ENCODE measurements at regions not wholly inside any gene's neighbourhood (a gene's known extent, or its start where the extent isn't known, plus 50 kb on each side); places are given as distances from the start of the nearest gene placed in this dataset.

GRCh38 chr9:549455-549997 is 292.0 kb upstream of the DMRT1 start:
- no peaks in the 10 kb centered on the region for H3K27me3 ChIP-seq (ENCODE audit: control insufficient read depth, insufficient read depth, low read length)
- no peak overlapping the region for H3K9ac ChIP-seq (ENCODE audit: insufficient read depth, low read length)
- no peak overlapping the region for H3K27ac ChIP-seq (ENCODE audit: insufficient read depth, low read length)
- H3K4me3 ChIP-seq (replicated peaks in 1 of 4; ENCODE audit: control extremely low read depth in 1 of 4, insufficient read depth in 1 of 4, low read depth in 3 of 4, low read length in 4 of 4), result no peak overlapping the region
- no peak overlapping the region for H2AFZ ChIP-seq (ENCODE audit: low read length)
- no peaks in the 10 kb centered on the region for H3K4me1 ChIP-seq (ENCODE audit: control insufficient read depth, extremely low read depth, insufficient read depth, low read length)
- no peaks in the 10 kb centered on the region for H4K20me1 ChIP-seq (ENCODE audit: control insufficient read depth, extremely low read depth, insufficient read depth, low read length)
- H3K79me2 ChIP-seq (ENCODE audit: control insufficient read depth, insufficient read depth, low read length), result no peaks in the 10 kb centered on the region
- no peaks in the 10 kb centered on the region for H3K36me3 ChIP-seq (ENCODE audit: control insufficient read depth, insufficient read depth, low read length)
- TF ChIP-seq EZH2 (IDR thresholded peaks at IDR 0.05; ENCODE audit: low read length, missing control alignments), result no peak
- TF ChIP-seq, protein P1, sequence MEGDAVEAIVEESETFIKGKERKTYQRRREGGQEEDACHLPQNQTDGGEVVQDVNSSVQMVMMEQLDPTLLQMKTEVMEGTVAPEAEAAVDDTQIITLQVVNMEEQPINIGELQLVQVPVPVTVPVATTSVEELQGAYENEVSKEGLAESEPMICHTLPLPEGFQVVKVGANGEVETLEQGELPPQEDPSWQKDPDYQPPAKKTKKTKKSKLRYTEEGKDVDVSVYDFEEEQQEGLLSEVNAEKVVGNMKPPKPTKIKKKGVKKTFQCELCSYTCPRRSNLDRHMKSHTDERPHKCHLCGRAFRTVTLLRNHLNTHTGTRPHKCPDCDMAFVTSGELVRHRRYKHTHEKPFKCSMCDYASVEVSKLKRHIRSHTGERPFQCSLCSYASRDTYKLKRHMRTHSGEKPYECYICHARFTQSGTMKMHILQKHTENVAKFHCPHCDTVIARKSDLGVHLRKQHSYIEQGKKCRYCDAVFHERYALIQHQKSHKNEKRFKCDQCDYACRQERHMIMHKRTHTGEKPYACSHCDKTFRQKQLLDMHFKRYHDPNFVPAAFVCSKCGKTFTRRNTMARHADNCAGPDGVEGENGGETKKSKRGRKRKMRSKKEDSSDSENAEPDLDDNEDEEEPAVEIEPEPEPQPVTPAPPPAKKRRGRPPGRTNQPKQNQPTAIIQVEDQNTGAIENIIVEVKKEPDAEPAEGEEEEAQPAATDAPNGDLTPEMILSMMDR (conservative IDR thresholded peaks at IDR 0.05 in 1 of 2, IDR thresholded peaks at IDR 0.05 in 1 of 2; ENCODE audit: low read depth in 1 of 2, low read length in 2 of 2), result no peak
- H3K4me2 ChIP-seq (ENCODE audit: extremely low read depth, insufficient read depth, low read length), result no peak overlapping the region
- DNase-seq (ENCODE audit: low read depth in 2 of 2), result no peak
- H3K9me3 ChIP-seq (ENCODE audit: control insufficient read depth, insufficient read depth, low read depth, low read length), result no peaks in the 10 kb centered on the region

DNA sequence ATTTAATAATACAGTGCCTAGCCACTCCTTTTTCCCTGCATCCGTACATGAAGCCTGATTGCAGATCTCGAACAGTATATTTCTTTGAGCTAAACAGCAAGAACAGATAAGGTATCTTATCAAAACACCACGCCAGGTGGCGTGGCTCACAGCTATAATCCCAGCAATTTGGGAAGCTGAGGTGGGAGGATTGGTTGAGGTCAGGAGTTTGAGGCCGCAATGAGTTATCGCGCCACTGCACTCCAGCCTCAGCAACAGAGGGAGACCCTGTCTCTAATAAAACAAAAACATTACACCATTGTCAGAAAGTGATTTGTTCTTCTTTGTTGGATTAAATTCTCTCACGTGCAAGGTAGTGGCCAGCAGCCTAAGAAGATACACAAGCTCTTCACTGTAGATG is 291.2 kb upstream of the DMRT1 start:
- H3K27me3 ChIP-seq (ENCODE audit: control insufficient read depth, insufficient read depth, low read length), result no peaks in the 10 kb centered on the region
- H3K9ac ChIP-seq (ENCODE audit: insufficient read depth, low read length), result no peak overlapping the region
- H4K20me1 ChIP-seq (ENCODE audit: control insufficient read depth, extremely low read depth, insufficient read depth, low read length), result no peaks in the 10 kb centered on the region
- H3K27ac ChIP-seq (ENCODE audit: insufficient read depth, low read length), result no peak overlapping the region
- no peak overlapping the region for H3K4me2 ChIP-seq (ENCODE audit: extremely low read depth, insufficient read depth, low read length)
- H3K79me2 ChIP-seq (ENCODE audit: control insufficient read depth, insufficient read depth, low read length), result no peaks in the 10 kb centered on the region
- no peaks in the 10 kb centered on the region for H3K4me1 ChIP-seq (ENCODE audit: control insufficient read depth, extremely low read depth, insufficient read depth, low read length)
- H2AFZ ChIP-seq (ENCODE audit: low read length), result no peak overlapping the region
- TF ChIP-seq EZH2 (IDR thresholded peaks at IDR 0.05; ENCODE audit: low read length, missing control alignments), result no peak
- TF ChIP-seq, protein P1 (conservative IDR thresholded peaks at IDR 0.05 in 1 of 2, IDR thresholded peaks at IDR 0.05 in 1 of 2; ENCODE audit: low read depth in 1 of 2, low read length in 2 of 2), result no peak
- DNase-seq (ENCODE audit: low read depth in 2 of 2), result no peak
- no peak overlapping the region for H3K4me3 ChIP-seq (replicated peaks in 1 of 4; ENCODE audit: control extremely low read depth in 1 of 4, insufficient read depth in 1 of 4, low read depth in 3 of 4, low read length in 4 of 4)
- no peaks in the 10 kb centered on the region for H3K36me3 ChIP-seq (ENCODE audit: control insufficient read depth, insufficient read depth, low read length)
- no peaks in the 10 kb centered on the region for H3K9me3 ChIP-seq (ENCODE audit: control insufficient read depth, insufficient read depth, low read depth, low read length)

GRCh38 chr9:551986-552929 is 289.2 kb upstream of the DMRT1 start:
- Histone ChIP-seq H3K36me3 (ENCODE audit: control insufficient read depth, insufficient read depth, low read length) (no peaks in the 10 kb centered on the region), H3K27me3 (ENCODE audit: control insufficient read depth, insufficient read depth, low read length) (no peaks in the 10 kb centered on the region), H3K9ac (ENCODE audit: insufficient read depth, low read length) (no peak overlapping the region), H3K27ac (ENCODE audit: insufficient read depth, low read length) (no peak overlapping the region), H4K20me1 (ENCODE audit: control insufficient read depth, extremely low read depth, insufficient read depth, low read length) (no peaks in the 10 kb centered on the region), H3K4me1 (ENCODE audit: control insufficient read depth, extremely low read depth, insufficient read depth, low read length) (no peaks in the 10 kb centered on the region), H3K4me2 (ENCODE audit: extremely low read depth, insufficient read depth, low read length) (no peak overlapping the region), H3K79me2 (ENCODE audit: control insufficient read depth, insufficient read depth, low read length) (no peaks in the 10 kb centered on the region), H3K9me3 (ENCODE audit: control insufficient read depth, insufficient read depth, low read depth, low read length) (no peaks in the 10 kb centered on the region), H3K4me3 (replicated peaks in 1 of 4; ENCODE audit: control extremely low read depth in 1 of 4, insufficient read depth in 1 of 4, low read depth in 3 of 4, low read length in 4 of 4) (no peak overlapping the region), H2AFZ (ENCODE audit: low read length) (no peak overlapping the region)
- DNase-seq (ENCODE audit: low read depth in 2 of 2), result peak; percentile 53 to 84
- TF ChIP-seq, protein P1 (conservative IDR thresholded peaks at IDR 0.05 in 1 of 2, IDR thresholded peaks at IDR 0.05 in 1 of 2; ENCODE audit: low read depth in 1 of 2, low read length in 2 of 2), result no peak
- no peak for TF ChIP-seq EZH2 (IDR thresholded peaks at IDR 0.05; ENCODE audit: low read length, missing control alignments)

All from fibroblast of lung (primary cell).